ENCODE measurements at regions not wholly inside any gene's neighbourhood (a gene's known extent, or its start where the extent isn't known, plus 50 kb on each side); places are given as distances from the start of the nearest gene placed in this dataset.

- H3K4me3 ChIP-seq (ENCODE audit: low read depth, low read length): no peak overlapping the region
- TF ChIP-seq CTCF (IDR thresholded peaks at IDR 0.05; ENCODE audit: low read depth, low read length, missing control alignments): no peak
- DNase-seq (ENCODE audit: low read depth): no peak
Observed at GRCh38 chr13:84525865-84526264, 643.6 kb upstream of the SLITRK1 start.

- TF ChIP-seq CTCF (IDR thresholded peaks at IDR 0.05; ENCODE audit: low read depth, low read length, missing control alignments): no peak
- no peak overlapping the region for H3K4me3 ChIP-seq (ENCODE audit: low read depth, low read length)
- no peak for DNase-seq (ENCODE audit: low read depth)
Observed at GRCh38 chr13:84524586-84524985, 642.3 kb upstream of the SLITRK1 start.

- DNase-seq (ENCODE audit: low read depth): no peak
- no peak for TF ChIP-seq CTCF (IDR thresholded peaks at IDR 0.05; ENCODE audit: low read depth, low read length, missing control alignments)
- H3K4me3 ChIP-seq (ENCODE audit: low read depth, low read length): no peak overlapping the region
Observed at GRCh38 chr13:84500016-84500415, 617.7 kb upstream of the SLITRK1 start.

GRCh38 chr13:84497613-84498012, 615.3 kb upstream of the SLITRK1 start:
- TF ChIP-seq CTCF (IDR thresholded peaks at IDR 0.05; ENCODE audit: low read depth, low read length, missing control alignments): no peak
- DNase-seq (ENCODE audit: low read depth): no peak
- no peak overlapping the region for H3K4me3 ChIP-seq (ENCODE audit: low read depth, low read length)

GRCh38 chr13:84491952-84492351, 609.7 kb upstream of the SLITRK1 start:
- H3K4me3 ChIP-seq (ENCODE audit: low read depth, low read length): no peak overlapping the region
- DNase-seq (ENCODE audit: low read depth): no peak
- TF ChIP-seq CTCF (IDR thresholded peaks at IDR 0.05; ENCODE audit: low read depth, low read length, missing control alignments): no peak

GRCh38 chr13:84487752-84488151, 605.5 kb upstream of the SLITRK1 start:
- no peak for DNase-seq (ENCODE audit: low read depth)
- H3K4me3 ChIP-seq (ENCODE audit: low read depth, low read length): no peak overlapping the region
- TF ChIP-seq CTCF (IDR thresholded peaks at IDR 0.05; ENCODE audit: low read depth, low read length, missing control alignments): no peak

- no peak overlapping the region for H3K4me3 ChIP-seq (ENCODE audit: low read depth, low read length)
- DNase-seq (ENCODE audit: low read depth): no peak
- TF ChIP-seq CTCF (IDR thresholded peaks at IDR 0.05; ENCODE audit: low read depth, low read length, missing control alignments): no peak
Observed at GRCh38 chr13:84481958-84482357, 599.7 kb upstream of the SLITRK1 start.

Measured in GM12864 (cell line).